Left ventricle myocardium inferior (tissue), 1 donor: ENCODE measurements at regions not wholly inside any gene's neighbourhood (a gene's known extent, or its start where the extent isn't known, plus 50 kb on each side); places are given as distances from the start of the nearest gene placed in this dataset.
"Not testable (repeated sequence)": the region's sequence is repeated elsewhere in the genome, so short reads cannot be mapped to it uniquely, and the experiment has no call there.

ENCODE experiments used
- DNase-seq: peaks from one replicate; pipeline ENCODE4 v3.0.0-alpha.2; 2020
- H3K27ac ChIP-seq: fragments of 200-600 bp; replicated peaks from 2 replicates; pipeline ENCODE4 v1.8.0; 2021
- H3K27me3 ChIP-seq: fragments of 200-600 bp; 2 replicates; pipeline ENCODE4 v1.8.0; 2021; ENCODE audit warnings: low read depth
- H3K36me3 ChIP-seq: fragments of 200-600 bp; 2 replicates; pipeline ENCODE4 v1.8.0; 2021
- H3K4me1 ChIP-seq: fragments of 200-600 bp; 2 replicates; pipeline ENCODE4 v1.8.0; 2021
- H3K4me3 ChIP-seq: fragments of 200-600 bp; 2 replicates; pipeline ENCODE4 v1.8.0; 2021; ENCODE audit warnings: mild to moderate bottlenecking, moderate library complexity
- H3K9me3 ChIP-seq: fragments of 200-600 bp; replicated peaks from 2 replicates; pipeline ENCODE4 v1.8.0; 2021
- intact Hi-C: fragments of 100-400 bp; cut with micrococcal nuclease; formaldehyde crosslinking; loops from one replicate; pipeline ENCODE4 v1.11.0; 2022
- TF ChIP-seq, protein P1 (sequence below): fragments of 200-600 bp; IDR thresholded peaks from 2 replicates; pipeline ENCODE4 v1.8.0; 2021; ENCODE audit warnings: antibody characterized with exemption, mild to moderate bottlenecking, borderline replicate concordance
- donor health status: DM: no; HTN: yes; CAD: no; lungs with severe emphysema.

DNA sequence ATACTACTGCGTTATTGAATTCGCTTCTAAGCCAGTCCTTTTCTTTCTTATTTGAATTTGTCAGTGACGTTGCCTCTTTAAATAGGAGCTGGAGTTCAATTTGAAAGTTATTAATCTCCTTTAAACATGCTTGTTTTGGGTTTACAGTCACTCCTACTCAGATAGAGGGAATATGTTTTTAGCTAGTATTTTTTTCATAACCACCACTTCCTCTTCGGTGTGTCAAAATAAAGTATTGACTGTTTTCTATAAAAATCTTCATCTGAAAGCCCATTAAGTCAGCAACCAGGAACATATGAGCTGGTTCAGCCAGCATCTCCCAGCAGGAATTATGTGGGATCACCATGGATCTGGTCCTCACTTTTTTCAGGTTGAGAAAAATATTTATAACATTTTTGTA lies 772.9 kb downstream of the DIPK2A start:
- H3K4me1 ChIP-seq: no peaks in the 10 kb centered on the region
- TF ChIP-seq, protein P1, sequence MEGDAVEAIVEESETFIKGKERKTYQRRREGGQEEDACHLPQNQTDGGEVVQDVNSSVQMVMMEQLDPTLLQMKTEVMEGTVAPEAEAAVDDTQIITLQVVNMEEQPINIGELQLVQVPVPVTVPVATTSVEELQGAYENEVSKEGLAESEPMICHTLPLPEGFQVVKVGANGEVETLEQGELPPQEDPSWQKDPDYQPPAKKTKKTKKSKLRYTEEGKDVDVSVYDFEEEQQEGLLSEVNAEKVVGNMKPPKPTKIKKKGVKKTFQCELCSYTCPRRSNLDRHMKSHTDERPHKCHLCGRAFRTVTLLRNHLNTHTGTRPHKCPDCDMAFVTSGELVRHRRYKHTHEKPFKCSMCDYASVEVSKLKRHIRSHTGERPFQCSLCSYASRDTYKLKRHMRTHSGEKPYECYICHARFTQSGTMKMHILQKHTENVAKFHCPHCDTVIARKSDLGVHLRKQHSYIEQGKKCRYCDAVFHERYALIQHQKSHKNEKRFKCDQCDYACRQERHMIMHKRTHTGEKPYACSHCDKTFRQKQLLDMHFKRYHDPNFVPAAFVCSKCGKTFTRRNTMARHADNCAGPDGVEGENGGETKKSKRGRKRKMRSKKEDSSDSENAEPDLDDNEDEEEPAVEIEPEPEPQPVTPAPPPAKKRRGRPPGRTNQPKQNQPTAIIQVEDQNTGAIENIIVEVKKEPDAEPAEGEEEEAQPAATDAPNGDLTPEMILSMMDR: no peak
- no peaks in the 10 kb centered on the region for H3K9me3 ChIP-seq
- intact Hi-C loops: no loop called here
- H3K27ac ChIP-seq: no peak overlapping the region
- DNase-seq: no peak
- no peak overlapping the region for H3K4me3 ChIP-seq
- no peaks in the 10 kb centered on the region for H3K27me3 ChIP-seq
- H3K36me3 ChIP-seq: no peaks in the 10 kb centered on the region

DNA sequence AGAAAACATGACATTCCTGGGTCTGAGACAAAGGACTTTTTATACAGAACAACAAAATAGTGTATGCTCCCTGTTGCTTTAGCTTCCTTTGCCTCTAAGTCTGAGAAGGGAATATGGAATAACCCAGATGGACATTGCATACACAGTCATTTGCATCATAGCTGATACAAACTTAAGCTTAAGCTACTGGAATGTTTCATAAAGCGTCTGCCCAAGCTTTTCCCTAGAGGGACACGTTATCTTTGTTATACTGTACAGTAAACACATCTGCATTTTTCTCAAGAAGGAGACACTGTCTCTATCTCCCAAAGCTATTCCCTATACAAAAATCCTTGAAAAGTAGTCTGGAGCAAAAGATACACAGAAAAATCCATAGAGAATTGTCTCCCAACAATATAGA lies 775.0 kb downstream of the DIPK2A start:
- Histone ChIP-seq H3K4me3 (no peak overlapping the region), H3K36me3 (no peaks in the 10 kb centered on the region), H3K27ac (no peak overlapping the region), H3K4me1 (no peaks in the 10 kb centered on the region), H3K27me3 (no peaks in the 10 kb centered on the region), H3K9me3 (peaks cover 5% of the 10 kb centered on the region)
- TF ChIP-seq, protein P1: no peak
- no peak for DNase-seq
- intact Hi-C loops: no loop called here

DNA sequence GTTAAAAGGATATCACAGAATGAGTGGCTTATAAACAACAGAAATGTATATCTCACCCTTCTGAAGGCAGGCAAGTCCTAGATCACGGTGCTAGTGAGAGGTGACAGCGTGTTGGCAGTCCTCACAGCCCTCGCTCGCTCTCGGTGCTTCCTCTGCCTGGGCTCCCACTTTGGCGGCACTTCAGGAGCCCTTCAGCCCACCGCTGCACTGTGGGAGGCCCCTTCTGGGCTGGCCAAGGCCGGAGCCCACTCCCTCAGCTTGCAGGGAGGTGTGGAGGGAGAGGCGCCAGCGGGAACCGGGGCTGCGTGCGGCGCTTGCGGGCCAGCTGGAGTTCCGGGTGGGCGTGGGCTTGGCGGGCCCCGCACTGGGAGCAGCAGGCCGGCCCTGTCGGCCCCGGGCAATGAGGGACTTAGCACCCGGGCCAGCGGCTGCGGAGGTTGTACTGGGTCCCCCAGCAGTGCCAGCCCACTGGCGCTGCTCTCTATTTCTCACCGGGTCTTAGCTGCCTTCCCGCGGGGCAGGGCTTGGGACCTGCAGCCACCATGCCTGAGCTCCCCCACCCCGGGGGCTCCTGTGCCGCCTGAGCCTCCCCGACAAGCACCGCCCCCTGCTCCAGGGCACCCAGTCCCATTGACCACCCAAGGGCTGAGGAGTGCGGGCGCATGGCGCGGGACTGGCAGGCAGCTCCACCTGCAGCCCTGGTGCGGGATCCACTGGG lies 778.1 kb downstream of the DIPK2A start:
- H3K9me3 ChIP-seq, intact Hi-C loops, H3K27ac ChIP-seq, H3K4me1 ChIP-seq, DNase-seq, H3K4me3 ChIP-seq, H3K36me3 ChIP-seq, H3K27me3 ChIP-seq: not testable (repeated sequence)

DNA sequence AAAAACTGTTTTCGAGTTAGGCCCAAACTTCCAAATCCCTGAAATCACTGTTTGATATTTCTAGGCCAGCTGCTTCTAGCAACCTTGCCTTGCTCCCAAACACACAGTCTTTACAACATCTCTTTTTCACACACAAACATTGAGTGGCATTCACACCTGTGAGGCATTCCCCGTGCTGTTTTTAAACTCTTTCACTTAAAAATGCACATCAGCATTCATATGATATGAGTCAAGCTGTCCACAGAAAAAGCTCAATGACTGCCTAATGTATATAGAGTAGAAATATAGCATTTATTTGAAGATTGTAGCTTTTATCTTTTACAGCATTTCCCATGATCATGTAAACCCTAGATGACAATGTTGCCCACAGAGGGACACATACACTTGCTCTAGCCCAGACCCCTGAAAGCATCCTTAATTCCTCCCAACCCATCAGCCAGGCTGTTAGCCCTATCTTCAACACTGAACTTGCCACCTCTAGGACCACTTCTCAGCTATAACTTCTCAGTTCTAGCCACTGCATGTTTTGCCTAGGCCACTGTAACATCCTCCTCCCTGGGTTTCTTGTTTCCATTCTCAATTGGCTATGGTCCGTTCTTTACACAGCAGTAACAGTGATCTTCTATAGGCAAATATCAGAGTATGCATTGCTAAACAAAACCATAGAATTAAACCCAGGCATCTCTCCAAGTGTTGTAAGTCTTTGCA lies 782.6 kb downstream of the DIPK2A start:
- Histone ChIP-seq H3K36me3 (no peaks in the 10 kb centered on the region), H3K9me3 (peaks cover 15% of the 10 kb centered on the region), H3K4me3 (no peak overlapping the region), H3K27me3 (no peaks in the 10 kb centered on the region), H3K27ac (no peak overlapping the region), H3K4me1 (no peaks in the 10 kb centered on the region)
- DNase-seq: no peak
- TF ChIP-seq, protein P1: no peak
- intact Hi-C loops: no loop called here

DNA sequence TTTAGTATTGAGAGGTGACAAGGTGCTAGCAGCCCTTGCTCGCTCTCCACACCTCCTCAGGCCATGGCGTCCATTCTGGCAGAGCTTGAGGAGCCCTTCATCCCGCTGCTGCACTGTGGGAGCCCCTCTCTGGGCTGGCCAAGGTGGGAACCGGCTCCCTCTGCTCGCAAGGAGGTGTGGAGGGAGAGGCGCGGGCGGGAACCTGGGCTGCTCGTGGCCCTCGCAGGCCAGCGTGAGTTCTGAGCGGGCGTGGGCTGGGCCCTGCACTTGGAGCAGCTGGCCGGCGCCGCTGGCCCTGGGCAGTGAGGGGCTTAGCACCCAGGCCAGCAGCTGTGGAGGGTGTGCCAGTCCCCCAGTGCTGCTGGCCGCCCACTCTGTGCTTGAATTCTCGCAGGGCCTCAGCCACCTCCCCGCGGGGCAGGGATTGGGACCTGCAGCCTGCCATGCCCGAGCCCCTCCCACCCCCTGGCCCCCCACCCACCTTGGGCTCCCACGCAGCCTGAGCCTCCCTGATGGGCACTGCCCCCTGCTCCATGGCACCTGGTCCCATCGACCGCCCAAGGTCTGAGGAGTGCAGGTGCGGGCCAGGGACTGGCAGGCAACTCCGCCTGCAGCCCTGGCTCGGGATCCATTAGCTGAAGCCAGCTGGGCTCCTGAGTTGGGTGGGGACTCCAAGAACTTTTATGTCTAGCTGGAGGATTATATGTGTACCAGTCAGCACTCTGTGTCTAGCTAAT lies 785.2 kb downstream of the DIPK2A start:
- no peak overlapping the region for H3K4me3 ChIP-seq
- intact Hi-C loops: no loop called here
- peaks cover 10% of the 10 kb centered on the region for H3K9me3 ChIP-seq
- H3K27ac ChIP-seq: no peak overlapping the region
- no peak for DNase-seq
- no peaks in the 10 kb centered on the region for H3K36me3 ChIP-seq
- TF ChIP-seq, protein P1: no peak
- no peaks in the 10 kb centered on the region for H3K27me3 ChIP-seq
- H3K4me1 ChIP-seq: no peaks in the 10 kb centered on the region
